Stimulated activated CD4-positive, alpha-beta T cell treated with anti-CD3 and anti-CD28 coated beads, Interleukin-2, amount 100 ng/mL, for 4 hours (primary cell): ENCODE measurements at regions not wholly inside any gene's neighbourhood (a gene's known extent, or its start where the extent isn't known, plus 50 kb on each side); places are given as distances from the start of the nearest gene placed in this dataset.
"Not testable (repeated sequence)": the region's sequence is repeated elsewhere in the genome, so short reads cannot be mapped to it uniquely, and the experiment has no call there.

ENCODE experiments used
- DNase-seq: peaks from one replicate; pipeline ENCODE4 v3.0.0-alpha.2; 2020; ENCODE audit warnings: low read depth

DNA sequence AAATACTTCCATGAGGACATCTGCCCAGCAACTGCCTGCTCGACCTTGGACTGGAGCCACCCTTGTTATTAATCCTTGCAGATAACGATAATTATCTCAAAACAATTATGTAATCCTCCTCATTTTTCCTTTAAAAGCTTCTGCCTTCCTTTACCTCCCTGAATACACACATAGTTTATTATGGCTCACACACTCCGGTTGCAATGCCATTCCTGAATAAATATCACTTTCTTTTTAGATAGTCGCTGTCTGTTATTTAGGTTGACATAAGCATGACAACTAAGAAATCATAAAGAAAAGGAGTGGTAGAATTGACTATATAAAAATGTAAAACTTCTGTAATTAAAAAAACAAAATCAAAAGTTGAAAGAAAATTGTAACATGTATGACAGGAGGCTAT, 64.8 kb downstream of the B4GALT7 start:
- not testable (repeated sequence) for DNase-seq

GRCh38 chr5:177665172-177665571, 65.2 kb downstream of the B4GALT7 start:
- not testable (repeated sequence) for DNase-seq

DNA sequence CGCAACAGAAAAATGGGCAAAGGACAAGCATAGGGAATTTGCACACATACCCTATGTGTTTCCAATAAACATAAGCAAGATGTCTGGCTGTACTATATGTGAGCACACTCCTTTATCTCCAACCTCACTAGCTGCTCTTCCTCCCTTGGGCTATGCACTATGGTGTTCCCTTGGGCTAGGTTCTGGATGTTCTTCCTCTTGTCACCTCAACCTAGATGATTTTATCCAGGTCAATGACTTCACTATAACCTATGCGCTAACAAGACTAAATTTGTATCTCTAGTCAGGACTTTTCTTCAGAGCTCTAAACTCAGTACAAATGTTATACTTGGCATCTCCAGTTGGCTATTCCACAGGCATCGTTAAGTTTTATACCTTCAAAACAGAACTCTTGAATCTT, 66.0 kb downstream of the B4GALT7 start:
- not testable (repeated sequence) for DNase-seq

- not testable (repeated sequence) for DNase-seq
Observed at GRCh38 chr5:177671035-177671754, 71.3 kb downstream of the B4GALT7 start.

GRCh38 chr5:177671755-177672690, 72.1 kb downstream of the B4GALT7 start:
- peak; percentile 78 for DNase-seq
